Activated naive CD8-positive, alpha-beta T cell treated with anti-CD3 and anti-CD28 coated beads for 36 hours (primary cell): ENCODE measurements at regions not wholly inside any gene's neighbourhood (a gene's known extent, or its start where the extent isn't known, plus 50 kb on each side); places are given as distances from the start of the nearest gene placed in this dataset.

Experiments
- DNase-seq: peaks from one replicate; pipeline ENCODE4 v3.0.0; 2021
- H3K27ac Mint-ChIP-seq: one replicate; pipeline ENCODE4 v1.8.0; 2022; ENCODE audit warnings: mild to moderate bottlenecking, moderate library complexity, mixed read lengths
- H3K27me3 Mint-ChIP-seq: one replicate; pipeline ENCODE4 v1.8.0; 2022; ENCODE audit warnings: mild to moderate bottlenecking, mixed read lengths
- H3K36me3 Mint-ChIP-seq: one replicate; pipeline ENCODE4 v1.8.0; 2021; ENCODE audit warnings: mild to moderate bottlenecking, mixed read lengths
- H3K4me1 Mint-ChIP-seq: one replicate; pipeline ENCODE4 v1.8.0; 2021; ENCODE audit warnings: mixed read lengths
- H3K4me3 Mint-ChIP-seq: one replicate; pipeline ENCODE4 v1.8.0; 2022; ENCODE audit warnings: mild to moderate bottlenecking, moderate library complexity, mixed read lengths
- H3K9me3 Mint-ChIP-seq: one replicate; pipeline ENCODE4 v1.8.0; 2022; ENCODE audit warnings: mixed read lengths

DNA sequence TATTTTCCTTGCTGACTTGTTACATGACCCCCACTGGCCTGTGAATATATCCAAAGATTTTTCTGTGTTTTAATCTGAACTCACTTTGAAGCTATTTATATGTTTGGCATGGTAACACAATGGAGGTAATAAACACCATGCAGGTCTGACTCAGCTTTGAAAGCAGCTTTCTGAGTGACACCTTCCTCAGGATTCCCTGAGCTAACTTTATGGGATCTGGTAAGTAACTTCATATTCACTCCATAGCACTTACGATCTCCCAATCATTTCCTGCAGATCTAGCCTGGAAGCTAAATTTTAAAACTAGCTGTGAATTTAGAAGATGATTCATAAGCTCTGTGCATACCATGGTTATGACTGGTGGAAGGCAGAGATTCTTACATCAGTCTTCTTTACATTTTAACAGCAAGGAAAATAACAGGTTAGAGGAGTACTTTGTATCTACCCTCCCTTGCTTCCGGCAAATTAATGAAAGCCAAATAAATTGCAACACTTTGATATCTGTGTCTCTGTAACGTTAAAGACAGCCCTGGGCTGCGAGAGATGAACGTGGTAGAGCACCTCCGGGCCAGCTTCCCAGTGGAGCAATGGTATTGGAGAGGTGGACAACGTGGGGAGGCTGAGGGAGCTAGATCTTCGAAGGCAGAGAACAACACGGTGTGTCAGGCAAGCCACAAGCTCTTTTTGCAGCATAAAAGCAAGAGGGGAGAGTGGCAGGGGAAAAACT is 170.2 kb upstream of the KLF14 start:
- no peaks in the 10 kb centered on the region for H3K9me3 Mint-ChIP-seq
- DNase-seq, result no peak
- peak overlapping the region; percentile 86 for H3K27ac Mint-ChIP-seq
- H3K36me3 Mint-ChIP-seq, result peaks cover 85% of the 10 kb centered on the region
- H3K4me1 Mint-ChIP-seq, result peaks cover 75% of the 10 kb centered on the region
- peak overlapping the region; percentile 48 for H3K4me3 Mint-ChIP-seq
- no peaks in the 10 kb centered on the region for H3K27me3 Mint-ChIP-seq

DNA sequence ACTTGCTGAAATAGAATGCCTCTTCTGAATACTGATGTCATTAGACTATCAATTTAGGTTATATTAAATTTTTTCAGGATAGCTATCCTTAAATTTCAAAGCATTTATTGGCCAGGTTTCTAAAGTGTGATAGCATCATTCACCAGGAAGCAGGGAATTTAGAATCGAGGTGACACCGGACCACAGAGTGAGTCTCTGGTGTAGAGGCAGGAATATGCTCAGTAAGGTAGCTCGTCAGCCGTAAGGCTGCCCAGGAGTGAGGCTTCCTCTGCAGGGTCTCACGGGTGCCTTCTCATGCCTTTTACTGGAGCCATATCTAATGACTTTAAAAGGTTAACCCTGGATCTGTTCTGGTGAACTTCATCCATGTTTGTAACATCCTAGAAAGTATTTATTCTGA is 170.8 kb upstream of the KLF14 start:
- H3K9me3 Mint-ChIP-seq, result no peaks in the 10 kb centered on the region
- H3K27ac Mint-ChIP-seq, result peak overlapping the region; percentile 86
- no peak for DNase-seq
- peaks cover 85% of the 10 kb centered on the region for H3K36me3 Mint-ChIP-seq
- no peaks in the 10 kb centered on the region for H3K27me3 Mint-ChIP-seq
- peaks cover 75% of the 10 kb centered on the region for H3K4me1 Mint-ChIP-seq
- peak overlapping the region; percentile 48 for H3K4me3 Mint-ChIP-seq

DNA sequence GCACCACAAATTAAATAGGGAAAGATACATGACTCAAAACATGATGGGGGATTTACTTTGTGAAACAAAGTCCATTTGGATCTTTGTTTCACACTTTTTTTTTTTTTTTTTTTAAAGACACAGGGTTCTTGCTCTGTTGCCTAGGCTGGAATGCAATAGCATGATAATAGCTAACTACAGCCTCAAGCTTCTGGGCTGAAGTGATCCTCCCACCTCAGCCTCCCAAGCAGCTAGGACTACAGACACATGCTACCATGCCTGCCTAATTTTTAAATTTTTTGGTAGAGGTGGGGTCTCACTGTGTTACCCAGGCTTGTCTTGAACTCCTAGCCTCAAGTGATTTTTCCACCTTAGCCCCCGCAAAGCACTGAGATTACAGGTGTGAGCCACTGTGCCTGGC is 172.6 kb upstream of the KLF14 start:
- Mint-ChIP-seq H3K36me3 (peaks cover 85% of the 10 kb centered on the region), H3K4me1 (peaks cover 76% of the 10 kb centered on the region), H3K9me3 (no peaks in the 10 kb centered on the region), H3K27ac (peak overlapping the region; percentile 67), H3K4me3 (no peak overlapping the region), H3K27me3 (no peaks in the 10 kb centered on the region)
- no peak for DNase-seq

DNA sequence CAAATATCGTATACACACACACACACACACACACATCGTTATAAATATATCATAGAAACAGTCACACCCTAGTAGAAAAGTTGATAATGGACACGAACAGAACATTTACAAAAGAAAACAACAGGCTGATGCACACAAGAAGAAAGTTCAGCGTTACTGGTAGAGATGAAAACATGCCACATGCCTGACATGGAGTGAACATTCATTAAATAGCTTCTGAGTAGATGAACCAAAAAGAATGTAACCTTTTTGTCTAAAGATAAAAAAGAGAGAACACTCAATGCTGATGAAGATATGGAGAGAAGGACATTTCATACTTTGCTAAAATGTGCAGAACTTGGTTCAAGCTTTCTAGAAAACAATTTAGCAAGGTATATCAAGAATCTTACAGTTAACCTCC is 173.4 kb upstream of the KLF14 start:
- H3K4me3 Mint-ChIP-seq, result peak overlapping the region; percentile 8
- no peaks in the 10 kb centered on the region for H3K27me3 Mint-ChIP-seq
- H3K36me3 Mint-ChIP-seq, result peaks cover 87% of the 10 kb centered on the region
- no peaks in the 10 kb centered on the region for H3K9me3 Mint-ChIP-seq
- DNase-seq, result no peak
- peaks cover 76% of the 10 kb centered on the region for H3K4me1 Mint-ChIP-seq
- peak overlapping the region; percentile 73 for H3K27ac Mint-ChIP-seq

DNA sequence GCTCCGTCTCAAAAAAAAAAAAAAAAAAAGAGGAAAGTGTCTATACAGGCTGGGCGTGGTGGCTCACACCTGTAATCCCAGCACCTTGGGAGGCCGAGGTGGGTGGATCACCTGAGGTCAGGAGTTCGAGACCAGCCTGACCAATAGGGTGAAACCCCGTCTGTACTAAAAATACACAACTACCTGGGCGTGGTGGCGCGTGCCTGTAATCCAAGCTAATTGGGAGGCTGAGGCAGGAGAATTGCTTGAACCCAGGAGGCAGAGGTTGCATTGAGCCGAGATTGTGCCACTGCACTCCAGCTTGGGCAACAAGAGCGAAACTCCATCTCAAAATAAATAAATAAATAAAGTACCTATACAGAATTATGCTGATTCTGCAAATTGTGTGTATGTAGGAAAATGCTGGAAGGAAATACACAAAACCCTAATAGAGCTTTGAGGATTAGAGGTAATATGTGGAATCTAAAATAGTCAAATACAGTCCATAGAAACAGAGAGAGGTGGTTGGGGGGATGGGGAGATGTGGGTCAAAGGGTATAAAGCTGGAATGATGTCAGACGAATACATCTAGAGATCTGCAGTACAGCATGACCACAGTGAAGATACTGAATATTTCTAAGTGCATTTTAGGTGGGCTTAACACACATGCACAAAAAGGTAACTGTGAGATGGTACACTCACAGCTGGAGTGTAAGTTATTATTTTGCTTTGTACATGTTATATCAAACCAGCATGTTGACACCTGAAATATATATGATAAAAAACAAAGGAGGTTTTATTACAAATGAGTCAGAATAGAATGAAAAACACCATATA is 174.5 kb upstream of the KLF14 start:
- Mint-ChIP-seq H3K27me3 (peaks cover 4% of the 10 kb centered on the region), H3K9me3 (no peaks in the 10 kb centered on the region), H3K4me3 (peak overlapping the region; percentile 87), H3K27ac (peak overlapping the region; percentile 49), H3K4me1 (peaks cover 75% of the 10 kb centered on the region), H3K36me3 (peaks cover 84% of the 10 kb centered on the region)
- no peak for DNase-seq

DNA sequence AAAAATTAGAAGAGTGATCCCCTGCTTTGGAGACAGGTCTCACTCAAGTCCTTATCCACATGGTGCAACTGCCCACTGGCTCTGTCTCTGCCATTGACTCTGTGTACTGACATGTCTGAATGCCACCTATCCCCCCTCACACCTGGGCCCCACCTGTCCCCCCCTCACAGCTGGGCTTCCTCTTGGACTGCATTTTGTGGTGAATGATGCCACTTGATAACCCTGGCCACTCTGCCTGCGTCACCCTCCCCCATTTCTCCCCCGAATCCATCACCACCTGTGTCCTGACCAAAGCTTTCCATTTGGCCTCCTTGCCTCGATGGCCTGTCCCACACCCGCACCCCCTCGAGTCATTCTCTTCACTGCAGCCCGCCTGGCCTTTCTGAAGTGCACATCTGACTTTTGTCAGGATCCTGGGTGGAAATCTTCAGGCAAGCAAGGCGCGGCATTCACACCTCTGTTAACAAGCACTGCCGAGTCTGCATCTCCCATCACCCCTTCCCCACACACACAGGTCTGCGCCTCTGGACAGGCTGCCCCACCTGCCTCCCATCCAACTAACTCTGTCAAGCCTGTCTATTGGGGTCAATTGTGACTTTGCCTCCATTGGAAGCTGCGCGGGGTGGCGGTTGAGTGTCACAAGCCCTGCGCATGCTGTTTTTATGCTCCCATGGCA is 175.3 kb upstream of the KLF14 start:
- DNase-seq, result no peak
- peak overlapping the region; percentile 94 for H3K27ac Mint-ChIP-seq
- peaks cover 4% of the 10 kb centered on the region for H3K27me3 Mint-ChIP-seq
- peak overlapping the region; percentile 87 for H3K4me3 Mint-ChIP-seq
- H3K36me3 Mint-ChIP-seq, result peaks cover 80% of the 10 kb centered on the region
- H3K9me3 Mint-ChIP-seq, result no peaks in the 10 kb centered on the region
- H3K4me1 Mint-ChIP-seq, result peaks cover 75% of the 10 kb centered on the region

DNA sequence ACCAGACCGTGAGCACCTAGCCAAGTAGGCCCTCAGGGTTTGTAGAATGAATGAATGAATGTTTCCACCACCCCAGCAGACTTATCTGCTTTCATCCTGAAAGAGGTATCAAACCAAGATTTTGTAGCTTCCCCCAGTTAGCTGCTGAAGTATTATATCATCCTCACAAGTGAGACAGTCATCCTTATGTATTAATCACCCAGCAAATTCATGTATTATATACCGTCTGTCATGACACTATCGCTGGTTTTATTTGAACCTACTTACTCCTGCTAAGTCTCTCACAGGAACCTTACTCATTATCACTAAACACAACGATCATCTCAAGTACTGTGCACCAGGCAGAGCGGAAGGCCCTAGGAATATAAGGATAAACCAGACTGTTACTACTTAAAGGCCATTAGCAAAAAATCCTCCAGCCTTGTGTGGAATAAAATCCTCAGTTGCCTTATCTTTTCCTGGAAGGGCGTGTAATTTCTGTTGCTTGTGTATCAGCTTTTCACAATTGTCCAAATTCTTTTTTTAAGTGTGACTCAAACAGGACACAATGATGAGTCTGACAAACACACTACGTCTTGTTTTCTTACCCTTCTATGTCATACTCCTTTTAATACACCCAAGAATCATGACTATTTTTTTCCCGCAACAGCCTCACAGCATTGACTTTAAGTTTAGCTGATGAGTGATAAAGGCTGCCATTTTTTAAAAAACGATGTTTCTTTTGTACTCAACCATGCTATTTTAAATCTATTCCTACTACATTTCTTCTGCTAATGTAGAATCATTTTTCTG is 176.1 kb upstream of the KLF14 start:
- H3K27ac Mint-ChIP-seq, result peak overlapping the region; percentile 94
- H3K27me3 Mint-ChIP-seq, result peaks cover 4% of the 10 kb centered on the region
- peak overlapping the region; percentile 87 for H3K4me3 Mint-ChIP-seq
- no peaks in the 10 kb centered on the region for H3K9me3 Mint-ChIP-seq
- peaks cover 79% of the 10 kb centered on the region for H3K4me1 Mint-ChIP-seq
- no peak for DNase-seq
- peaks cover 80% of the 10 kb centered on the region for H3K36me3 Mint-ChIP-seq

DNA sequence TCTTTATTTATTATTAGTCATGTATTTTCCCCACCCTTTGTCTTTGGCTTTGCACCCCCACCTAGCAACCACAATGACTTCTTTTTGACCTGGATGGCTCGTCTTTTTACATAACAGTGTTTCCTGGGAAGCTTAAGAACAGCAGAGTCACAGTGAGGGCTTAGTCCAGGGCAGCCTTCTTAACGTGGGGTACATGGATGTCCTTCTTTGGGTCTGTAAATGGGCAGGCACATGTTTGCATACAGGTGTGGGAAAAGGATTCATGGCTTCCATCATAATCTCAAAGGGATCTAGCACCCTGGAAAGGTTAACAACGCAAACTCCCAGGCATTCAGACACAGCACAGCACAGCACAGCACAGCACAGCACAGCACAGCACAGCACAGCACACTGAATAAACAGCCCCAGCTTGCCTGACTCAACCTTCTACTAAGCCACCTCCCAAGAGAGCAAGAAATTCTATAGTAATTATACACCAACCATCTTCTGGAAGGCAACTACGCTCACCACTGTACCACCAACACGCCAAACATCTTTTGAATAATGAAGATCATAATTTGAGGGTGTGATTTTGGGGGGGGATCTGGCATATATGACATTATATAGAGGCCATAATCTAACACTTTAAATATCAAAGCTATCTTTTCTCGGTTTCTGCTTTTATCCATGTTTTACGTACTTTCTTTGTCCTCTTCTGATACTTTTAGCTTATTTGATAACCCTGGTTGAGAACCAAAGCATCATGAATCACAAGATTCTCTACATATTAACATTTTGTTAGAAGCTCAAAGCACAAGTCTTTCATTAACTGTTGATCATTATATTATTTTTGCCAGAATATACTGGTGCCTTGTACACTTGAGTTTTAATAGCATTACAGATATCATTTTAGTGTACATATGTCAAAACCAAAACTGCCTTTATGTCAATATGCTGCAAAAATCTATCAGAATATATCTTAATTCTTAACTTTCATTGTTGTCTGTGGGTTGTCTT is 177.2 kb upstream of the KLF14 start:
- H3K4me1 Mint-ChIP-seq, result peaks cover 81% of the 10 kb centered on the region
- H3K27ac Mint-ChIP-seq, result peak overlapping the region; percentile 94
- H3K4me3 Mint-ChIP-seq, result peak overlapping the region; percentile 87
- no peaks in the 10 kb centered on the region for H3K9me3 Mint-ChIP-seq
- peaks cover 4% of the 10 kb centered on the region for H3K27me3 Mint-ChIP-seq
- no peak for DNase-seq
- H3K36me3 Mint-ChIP-seq, result peaks cover 80% of the 10 kb centered on the region

DNA sequence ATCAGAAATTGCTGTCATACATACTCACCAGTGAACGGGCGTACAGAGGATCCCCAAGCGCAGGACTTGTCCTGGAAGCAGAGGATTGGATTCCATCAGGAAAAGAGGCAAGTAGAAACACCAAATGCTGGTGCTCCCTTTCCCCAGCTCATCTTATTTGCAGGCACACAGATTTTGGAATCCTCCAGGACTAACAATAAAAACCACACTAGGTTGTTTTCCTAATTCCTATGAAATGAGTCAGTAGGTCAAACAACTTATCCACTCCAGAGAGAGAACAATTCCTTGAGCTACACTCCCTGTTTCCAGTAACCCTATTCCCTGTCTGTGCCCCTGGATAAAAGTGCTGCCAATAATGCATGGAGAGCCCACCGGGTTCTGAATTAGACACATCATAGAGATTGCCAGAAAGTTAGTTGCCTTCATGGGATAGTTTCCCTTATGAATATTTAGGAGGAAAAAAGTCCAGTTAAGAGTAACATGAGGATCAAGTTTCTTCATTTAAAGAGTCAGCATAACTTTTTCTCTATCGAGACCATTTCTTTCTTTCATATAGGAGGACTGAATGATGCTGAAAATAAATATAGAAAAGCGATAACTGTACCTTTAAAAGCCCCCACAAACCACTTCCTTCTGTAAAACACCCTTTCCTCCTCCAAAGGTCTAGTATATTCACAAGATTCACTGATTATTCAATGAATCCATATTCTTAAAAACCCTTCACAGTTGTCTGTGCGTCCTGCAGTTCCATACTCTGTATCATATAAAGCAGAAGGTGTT is 178.3 kb upstream of the KLF14 start:
- no peak for DNase-seq
- H3K36me3 Mint-ChIP-seq, result peaks cover 85% of the 10 kb centered on the region
- peak overlapping the region; percentile 94 for H3K27ac Mint-ChIP-seq
- peaks cover 4% of the 10 kb centered on the region for H3K27me3 Mint-ChIP-seq
- peaks cover 85% of the 10 kb centered on the region for H3K4me1 Mint-ChIP-seq
- H3K4me3 Mint-ChIP-seq, result peak overlapping the region; percentile 87
- no peaks in the 10 kb centered on the region for H3K9me3 Mint-ChIP-seq

DNA sequence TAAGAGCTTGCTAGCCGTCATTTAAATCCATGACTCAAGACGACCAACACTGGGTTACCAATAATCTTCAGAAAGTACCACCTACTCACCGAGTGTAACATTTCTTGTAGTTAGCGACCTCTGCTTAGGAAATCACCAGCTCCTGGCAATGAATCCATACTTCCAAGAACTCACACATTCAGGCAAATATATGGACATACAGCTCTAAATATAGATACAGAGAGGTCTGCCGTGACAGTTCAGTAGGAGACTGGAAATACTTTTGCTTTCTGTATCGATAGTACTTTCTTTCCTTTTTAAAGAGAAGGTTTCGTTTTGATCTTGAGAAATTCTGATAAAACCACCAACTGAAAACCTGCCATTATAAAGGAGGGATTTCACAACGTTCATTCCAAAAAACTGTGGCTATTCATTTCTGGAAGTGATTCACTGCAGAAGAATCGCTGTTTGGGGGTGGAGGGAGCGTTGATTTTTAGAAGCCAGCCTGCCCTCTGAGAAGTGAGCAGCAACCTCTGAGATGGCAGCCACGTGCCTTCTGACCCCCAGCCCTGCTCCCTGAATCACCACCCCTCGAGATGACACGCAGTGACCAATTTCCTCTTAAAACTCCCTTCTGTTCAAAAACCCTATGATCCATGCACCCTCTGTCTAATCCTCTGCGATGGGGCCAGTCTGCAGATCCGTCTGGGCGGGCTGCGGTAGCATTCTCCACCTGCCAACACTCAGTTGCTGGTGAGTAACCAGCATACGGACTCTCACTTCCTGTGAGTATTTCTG is 179.0 kb upstream of the KLF14 start:
- H3K4me1 Mint-ChIP-seq, result peaks cover 89% of the 10 kb centered on the region
- peak overlapping the region; percentile 87 for H3K4me3 Mint-ChIP-seq
- H3K36me3 Mint-ChIP-seq, result peaks cover 83% of the 10 kb centered on the region
- peak; percentile 86 for DNase-seq
- H3K9me3 Mint-ChIP-seq, result no peaks in the 10 kb centered on the region
- peak overlapping the region; percentile 94 for H3K27ac Mint-ChIP-seq
- H3K27me3 Mint-ChIP-seq, result peaks cover 4% of the 10 kb centered on the region

DNA sequence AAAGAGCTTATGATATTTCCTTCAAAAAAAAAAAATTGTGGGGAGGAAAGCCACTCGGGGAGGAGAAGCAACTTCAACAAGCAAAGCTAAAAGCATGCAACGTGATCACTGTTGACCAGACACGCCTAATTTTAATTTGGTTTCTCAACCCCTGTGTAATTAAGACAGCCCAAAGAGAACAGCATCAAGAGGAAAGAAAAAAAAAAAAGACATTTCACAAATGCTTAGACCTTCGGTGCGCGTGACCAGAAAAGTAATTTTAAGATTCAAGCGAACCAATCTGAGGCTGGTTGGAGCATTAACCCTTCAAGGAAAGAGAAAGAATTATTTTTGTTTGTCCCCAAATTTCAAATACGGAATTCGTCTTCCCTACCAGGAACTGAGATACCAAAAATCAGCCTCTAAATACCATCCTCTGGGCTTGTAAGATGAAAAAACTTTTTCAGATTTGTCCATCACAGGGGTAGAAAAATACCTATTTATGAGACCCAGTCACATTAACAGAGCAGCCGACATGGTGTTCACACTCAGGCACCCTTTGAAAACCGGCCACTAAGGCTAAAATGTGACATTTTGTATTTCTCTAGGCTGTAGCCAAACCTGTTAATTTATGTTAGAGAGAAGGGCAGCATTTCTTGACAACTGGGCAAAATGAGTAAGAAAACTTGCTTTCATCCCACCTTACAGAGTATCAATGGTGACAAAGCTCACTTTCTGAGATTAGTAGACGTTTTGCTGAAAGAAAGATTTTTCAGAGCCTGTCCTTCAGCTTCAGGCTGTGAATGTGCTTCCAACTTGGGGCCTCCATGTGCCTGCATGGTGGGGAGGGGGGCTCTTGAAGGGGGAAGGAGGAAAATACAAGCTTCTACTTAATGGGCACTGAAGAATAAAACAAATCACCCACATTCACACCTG is 179.9 kb upstream of the KLF14 start:
- Mint-ChIP-seq H3K4me3 (peak overlapping the region; percentile 87), H3K27ac (peak overlapping the region; percentile 94), H3K27me3 (peaks cover 4% of the 10 kb centered on the region), H3K4me1 (peaks cover 94% of the 10 kb centered on the region), H3K36me3 (peaks cover 83% of the 10 kb centered on the region), H3K9me3 (no peaks in the 10 kb centered on the region)
- DNase-seq, result no peak
